ENCODE measurements at regions not wholly inside any gene's neighbourhood (a gene's known extent, or its start where the extent isn't known, plus 50 kb on each side); places are given as distances from the start of the nearest gene placed in this dataset.

GRCh38 chr11:127137771-127138280 is 137.3 kb upstream of the KIRREL3 start:
- no peak for ATAC-seq (ENCODE audit: insufficient read depth, low FRiP score)
- TF ChIP-seq CTCF (IDR thresholded peaks at IDR 0.05; ENCODE audit: control extremely low read depth, extremely low read depth): no peak
- 87 to 91% methylated on average over 15 of the region's 15 CpGs for WGBS, 2 donors
- no peak for DNase-seq
- Histone ChIP-seq H3K4me3 (no peak overlapping the region), H3K27me3 (ENCODE audit: control insufficient read depth in 3 of 3, insufficient read depth in 3 of 3, low read length in 2 of 3) (no peaks in the 10 kb centered on the region), H3K9ac (ENCODE audit: insufficient read depth in 1 of 2, low read length in 2 of 2) (no peak overlapping the region), H3K4me1 (ENCODE audit: control insufficient read depth in 5 of 5, insufficient read depth in 5 of 5, low read length in 5 of 5) (no peaks in the 10 kb centered on the region), H3K36me3 (ENCODE audit: control insufficient read depth in 4 of 4, insufficient read depth in 4 of 4, low read length in 4 of 4) (no peaks in the 10 kb centered on the region), H3K27ac (ENCODE audit: low read depth in 1 of 2, low read length in 1 of 2) (no peak overlapping the region), H3K9me3 (ENCODE audit: control insufficient read depth in 4 of 4, insufficient read depth in 3 of 4, low read length in 3 of 4) (no peaks in the 10 kb centered on the region)

- no peak for ATAC-seq (ENCODE audit: insufficient read depth, low FRiP score)
- H3K9me3 ChIP-seq (ENCODE audit: control insufficient read depth in 4 of 4, insufficient read depth in 3 of 4, low read length in 3 of 4): no peaks in the 10 kb centered on the region
- H3K4me1 ChIP-seq (ENCODE audit: control insufficient read depth in 5 of 5, insufficient read depth in 5 of 5, low read length in 5 of 5): no peaks in the 10 kb centered on the region
- WGBS, 2 donors: 93% methylated on average over 6 of the region's 6 CpGs
- no peak overlapping the region for H3K27ac ChIP-seq (ENCODE audit: low read depth in 1 of 2, low read length in 1 of 2)
- no peak for DNase-seq
- H3K4me3 ChIP-seq: no peak overlapping the region
- H3K36me3 ChIP-seq (ENCODE audit: control insufficient read depth in 4 of 4, insufficient read depth in 4 of 4, low read length in 4 of 4): no peaks in the 10 kb centered on the region
- no peak overlapping the region for H3K9ac ChIP-seq (ENCODE audit: insufficient read depth in 1 of 2, low read length in 2 of 2)
- no peak for TF ChIP-seq CTCF (IDR thresholded peaks at IDR 0.05; ENCODE audit: control extremely low read depth, extremely low read depth)
- H3K27me3 ChIP-seq (ENCODE audit: control insufficient read depth in 3 of 3, insufficient read depth in 3 of 3, low read length in 2 of 3): no peaks in the 10 kb centered on the region
These were observed 135.9 kb upstream of the KIRREL3 start for GRCh38 chr11:127136438-127136837.

GRCh38 chr11:127135256-127135655 is 134.7 kb upstream of the KIRREL3 start:
- Histone ChIP-seq H3K27me3 (ENCODE audit: control insufficient read depth in 3 of 3, insufficient read depth in 3 of 3, low read length in 2 of 3) (no peaks in the 10 kb centered on the region), H3K9me3 (ENCODE audit: control insufficient read depth in 4 of 4, insufficient read depth in 3 of 4, low read length in 3 of 4) (no peaks in the 10 kb centered on the region), H3K36me3 (ENCODE audit: control insufficient read depth in 4 of 4, insufficient read depth in 4 of 4, low read length in 4 of 4) (no peaks in the 10 kb centered on the region), H3K27ac (ENCODE audit: low read depth in 1 of 2, low read length in 1 of 2) (no peak overlapping the region), H3K9ac (ENCODE audit: insufficient read depth in 1 of 2, low read length in 2 of 2) (no peak overlapping the region), H3K4me1 (ENCODE audit: control insufficient read depth in 5 of 5, insufficient read depth in 5 of 5, low read length in 5 of 5) (no peaks in the 10 kb centered on the region), H3K4me3 (no peak overlapping the region)
- no peak for ATAC-seq (ENCODE audit: insufficient read depth, low FRiP score)
- no peak for DNase-seq
- TF ChIP-seq CTCF (IDR thresholded peaks at IDR 0.05; ENCODE audit: control extremely low read depth, extremely low read depth): no peak
- WGBS, 2 donors: 94 to 95% methylated on average over 3 of the region's 3 CpGs

GRCh38 chr11:127133061-127133460 is 132.5 kb upstream of the KIRREL3 start:
- H3K9me3 ChIP-seq (ENCODE audit: control insufficient read depth in 4 of 4, insufficient read depth in 3 of 4, low read length in 3 of 4): no peaks in the 10 kb centered on the region
- H3K27me3 ChIP-seq (ENCODE audit: control insufficient read depth in 3 of 3, insufficient read depth in 3 of 3, low read length in 2 of 3): no peaks in the 10 kb centered on the region
- H3K27ac ChIP-seq (ENCODE audit: low read depth in 1 of 2, low read length in 1 of 2): no peak overlapping the region
- H3K4me3 ChIP-seq: no peak overlapping the region
- no peaks in the 10 kb centered on the region for H3K4me1 ChIP-seq (ENCODE audit: control insufficient read depth in 5 of 5, insufficient read depth in 5 of 5, low read length in 5 of 5)
- no peak for TF ChIP-seq CTCF (IDR thresholded peaks at IDR 0.05; ENCODE audit: control extremely low read depth, extremely low read depth)
- no peak overlapping the region for H3K9ac ChIP-seq (ENCODE audit: insufficient read depth in 1 of 2, low read length in 2 of 2)
- 47 to 49% methylated on average over 6 of the region's 6 CpGs for WGBS, 2 donors
- DNase-seq (no peak), ATAC-seq (ENCODE audit: insufficient read depth, low FRiP score) (no peak)
- H3K36me3 ChIP-seq (ENCODE audit: control insufficient read depth in 4 of 4, insufficient read depth in 4 of 4, low read length in 4 of 4): no peaks in the 10 kb centered on the region
